ENCODE measurements at regions not wholly inside any gene's neighbourhood (a gene's known extent, or its start where the extent isn't known, plus 50 kb on each side); places are given as distances from the start of the nearest gene placed in this dataset.

- H3K9me3 Mint-ChIP-seq = peaks cover 12% of the 10 kb centered on the region
- H3K4me3 Mint-ChIP-seq = no peak overlapping the region
- no peaks in the 10 kb centered on the region for H3K4me1 Mint-ChIP-seq
- TF ChIP-seq CTCF (IDR thresholded peaks at IDR 0.05; ENCODE audit: unreplicated experiment in 3 of 3) = no peak
- no peaks in the 10 kb centered on the region for H3K27me3 Mint-ChIP-seq (ENCODE audit: low read depth)
- peaks cover 4% of the 10 kb centered on the region for H3K36me3 Mint-ChIP-seq (ENCODE audit: low read depth)
- no peak overlapping the region for H3K27ac Mint-ChIP-seq
Measured at GRCh38 chr4:125928652-125929051, 613.9 kb downstream of the FAT4 start.

- Mint-ChIP-seq H3K36me3 (ENCODE audit: low read depth) (no peaks in the 10 kb centered on the region), H3K4me3 (no peak overlapping the region), H3K27ac (no peak overlapping the region), H3K9me3 (peaks cover 18% of the 10 kb centered on the region), H3K4me1 (no peaks in the 10 kb centered on the region), H3K27me3 (ENCODE audit: low read depth) (no peaks in the 10 kb centered on the region)
- TF ChIP-seq CTCF (IDR thresholded peaks at IDR 0.05; ENCODE audit: unreplicated experiment in 3 of 3) = no peak
Measured at GRCh38 chr4:125938541-125938940, 623.8 kb downstream of the FAT4 start.

- TF ChIP-seq CTCF (IDR thresholded peaks at IDR 0.05; ENCODE audit: unreplicated experiment in 3 of 3) = no peak
Measured at GRCh38 chr4:125940426-125940825, 625.7 kb downstream of the FAT4 start.

GRCh38 chr4:125944966-125945365 lies 630.2 kb downstream of the FAT4 start:
- Mint-ChIP-seq H3K9me3 (no peaks in the 10 kb centered on the region), H3K27ac (no peak overlapping the region), H3K4me1 (no peaks in the 10 kb centered on the region), H3K27me3 (ENCODE audit: low read depth) (no peaks in the 10 kb centered on the region), H3K4me3 (no peak overlapping the region), H3K36me3 (ENCODE audit: low read depth) (no peaks in the 10 kb centered on the region)
- no peak for TF ChIP-seq CTCF (IDR thresholded peaks at IDR 0.05; ENCODE audit: unreplicated experiment in 3 of 3)

More at GRCh38 chr4:125940426-125940825, 625.7 kb downstream of the FAT4 start:
- H3K9me3 Mint-ChIP-seq = peaks cover 8% of the 10 kb centered on the region
- H3K4me1 Mint-ChIP-seq = no peaks in the 10 kb centered on the region
- no peak overlapping the region for H3K4me3 Mint-ChIP-seq
- no peak overlapping the region for H3K27ac Mint-ChIP-seq
- no peaks in the 10 kb centered on the region for H3K36me3 Mint-ChIP-seq (ENCODE audit: low read depth)
- H3K27me3 Mint-ChIP-seq (ENCODE audit: low read depth) = no peaks in the 10 kb centered on the region

GRCh38 chr4:125948021-125948420 lies 633.3 kb downstream of the FAT4 start:
- no peaks in the 10 kb centered on the region for H3K4me1 Mint-ChIP-seq
- no peaks in the 10 kb centered on the region for H3K9me3 Mint-ChIP-seq
- no peak for TF ChIP-seq CTCF (IDR thresholded peaks at IDR 0.05; ENCODE audit: unreplicated experiment in 3 of 3)
- H3K36me3 Mint-ChIP-seq (ENCODE audit: low read depth) = no peaks in the 10 kb centered on the region
- H3K4me3 Mint-ChIP-seq = no peak overlapping the region
- H3K27ac Mint-ChIP-seq = no peak overlapping the region
- no peaks in the 10 kb centered on the region for H3K27me3 Mint-ChIP-seq (ENCODE audit: low read depth)

- no peak for TF ChIP-seq CTCF (IDR thresholded peaks at IDR 0.05; ENCODE audit: unreplicated experiment in 3 of 3)
- Mint-ChIP-seq H3K4me1 (no peaks in the 10 kb centered on the region), H3K4me3 (no peak overlapping the region), H3K36me3 (ENCODE audit: low read depth) (no peaks in the 10 kb centered on the region), H3K27me3 (ENCODE audit: low read depth) (no peaks in the 10 kb centered on the region), H3K27ac (peak overlapping the region in 1 of 3 experiments; percentile 21), H3K9me3 (no peaks in the 10 kb centered on the region)
Measured at GRCh38 chr4:125951261-125951887, 636.6 kb downstream of the FAT4 start.

Data from nephron (organoid).